ENCODE measurements at regions not wholly inside any gene's neighbourhood (a gene's known extent, or its start where the extent isn't known, plus 50 kb on each side); places are given as distances from the start of the nearest gene placed in this dataset.

- intact Hi-C loops (cut with micrococcal nuclease) = no loop called here
- no peak overlapping the region for H3K27ac Mint-ChIP-seq
- no peak overlapping the region for H3K4me3 Mint-ChIP-seq (ENCODE audit: low read depth)
- no peak for DNase-seq (ENCODE audit: low spot score)
- no peaks in the 10 kb centered on the region for H3K27me3 Mint-ChIP-seq (ENCODE audit: low read depth)
- H3K4me1 Mint-ChIP-seq (ENCODE audit: low read depth) = no peaks in the 10 kb centered on the region
- H3K36me3 Mint-ChIP-seq (ENCODE audit: low read depth) = no peaks in the 10 kb centered on the region
- H3K9me3 Mint-ChIP-seq = no peaks in the 10 kb centered on the region
Observed at GRCh38 chr5:171578049-171578828, 158.8 kb downstream of the FGF18 start.

GRCh38 chr5:171578829-171579491, 159.5 kb downstream of the FGF18 start:
- no peak overlapping the region for H3K4me3 Mint-ChIP-seq (ENCODE audit: low read depth)
- intact Hi-C loops (cut with micrococcal nuclease) = no loop called here
- no peak for DNase-seq (ENCODE audit: low spot score)

DNA sequence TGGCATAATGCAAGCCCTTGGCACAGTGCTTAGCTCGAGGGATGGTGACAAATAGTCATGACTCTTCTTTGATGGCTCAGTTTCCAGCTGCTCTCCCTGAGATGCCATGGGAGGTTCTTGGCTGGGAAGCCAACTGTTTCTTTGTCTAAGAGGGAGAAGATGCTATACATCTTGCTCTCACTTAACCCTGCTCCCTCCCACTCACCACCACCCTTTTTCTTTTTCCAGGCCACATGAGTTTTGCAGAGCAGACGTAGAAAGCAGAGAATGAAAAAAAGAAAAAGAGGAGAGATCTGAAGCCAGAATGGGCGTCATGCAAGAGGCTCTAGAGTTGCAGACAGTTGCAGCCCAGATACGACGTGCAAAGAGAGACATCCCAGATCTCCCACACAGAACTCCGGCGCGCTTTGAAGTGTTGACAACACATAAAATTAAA, 160.5 kb downstream of the FGF18 start:
- Mint-ChIP-seq H3K27me3 (ENCODE audit: low read depth) (no peaks in the 10 kb centered on the region), H3K4me3 (ENCODE audit: low read depth) (no peak overlapping the region), H3K27ac (no peak overlapping the region), H3K36me3 (ENCODE audit: low read depth) (no peaks in the 10 kb centered on the region), H3K9me3 (no peaks in the 10 kb centered on the region), H3K4me1 (ENCODE audit: low read depth) (no peaks in the 10 kb centered on the region)
- DNase-seq (ENCODE audit: low spot score) = no peak
- intact Hi-C loops (cut with micrococcal nuclease) = no loop called here

More at GRCh38 chr5:171578829-171579491, 159.5 kb downstream of the FGF18 start:
- H3K9me3 Mint-ChIP-seq = no peaks in the 10 kb centered on the region
- H3K27ac Mint-ChIP-seq = no peak overlapping the region
- H3K36me3 Mint-ChIP-seq (ENCODE audit: low read depth) = no peaks in the 10 kb centered on the region
- H3K27me3 Mint-ChIP-seq (ENCODE audit: low read depth) = no peaks in the 10 kb centered on the region
- no peaks in the 10 kb centered on the region for H3K4me1 Mint-ChIP-seq (ENCODE audit: low read depth)

DNA sequence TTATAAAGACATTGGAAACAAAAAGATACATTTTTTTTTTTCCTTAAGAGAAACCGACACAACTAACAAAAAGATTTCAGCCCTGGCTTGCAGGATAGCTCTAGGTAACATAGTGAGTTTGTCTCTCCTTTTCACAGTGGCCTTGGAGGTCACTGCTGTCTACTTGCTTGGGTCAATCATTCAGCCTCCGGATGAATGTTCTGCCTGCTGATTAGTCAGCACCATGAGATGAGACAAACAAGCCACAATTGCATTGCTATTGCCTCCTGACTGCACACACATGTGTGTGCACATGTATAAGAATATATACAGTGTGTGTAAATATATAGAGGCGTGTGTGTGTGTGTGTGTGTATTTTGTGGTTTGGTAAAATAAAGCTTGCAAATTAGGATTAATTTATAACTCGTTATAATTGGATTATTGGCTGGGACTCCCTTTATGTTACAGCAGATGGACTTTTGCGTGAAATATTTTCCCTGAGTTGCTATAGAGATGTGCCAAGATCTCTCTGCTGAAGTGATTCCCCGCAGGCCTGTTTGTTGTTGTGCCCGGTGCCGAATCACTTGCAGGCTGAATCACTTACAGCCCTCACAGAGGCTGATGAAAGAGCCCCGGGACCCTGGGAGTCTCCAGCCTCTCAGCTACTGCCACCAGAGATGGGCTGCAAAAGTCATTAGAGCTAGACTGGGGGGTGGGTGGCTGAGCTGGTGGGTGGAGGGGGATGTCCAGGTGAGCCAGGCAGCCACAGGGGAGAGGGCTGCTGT, 161.2 kb downstream of the FGF18 start:
- no peak for DNase-seq (ENCODE audit: low spot score)
- intact Hi-C loops (cut with micrococcal nuclease) = no loop called here
- H3K4me3 Mint-ChIP-seq (ENCODE audit: low read depth) = no peak overlapping the region

DNA sequence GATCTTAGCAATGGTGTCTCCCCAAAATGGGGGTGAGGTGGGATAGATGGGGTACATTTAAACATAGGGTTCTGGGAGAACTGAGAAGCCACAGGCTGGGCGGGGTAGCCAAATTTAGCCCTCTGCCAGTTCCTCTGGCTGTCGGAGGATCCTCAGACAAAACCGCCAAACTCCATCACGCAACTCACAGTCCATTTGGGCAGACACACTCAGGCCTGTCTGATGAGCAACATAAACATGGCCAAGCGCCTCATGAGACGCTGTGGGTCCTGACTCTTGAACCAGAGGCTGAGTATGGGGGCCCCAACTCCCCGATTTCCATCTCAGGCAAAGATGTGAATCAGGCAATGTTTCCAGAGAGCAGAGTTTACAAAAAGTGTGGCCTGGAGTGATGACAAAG, 162.3 kb downstream of the FGF18 start:
- Mint-ChIP-seq H3K4me3 (ENCODE audit: low read depth) (no peak overlapping the region), H3K36me3 (ENCODE audit: low read depth) (no peaks in the 10 kb centered on the region), H3K4me1 (ENCODE audit: low read depth) (no peaks in the 10 kb centered on the region), H3K9me3 (no peaks in the 10 kb centered on the region), H3K27ac (no peak overlapping the region), H3K27me3 (ENCODE audit: low read depth) (no peaks in the 10 kb centered on the region)
- intact Hi-C loops (cut with micrococcal nuclease) = no loop called here
- no peak for DNase-seq (ENCODE audit: low spot score)

More for the DNA sequence above, 161.2 kb downstream of the FGF18 start:
- Mint-ChIP-seq H3K27ac (no peak overlapping the region), H3K4me1 (ENCODE audit: low read depth) (no peaks in the 10 kb centered on the region), H3K9me3 (no peaks in the 10 kb centered on the region), H3K36me3 (ENCODE audit: low read depth) (no peaks in the 10 kb centered on the region), H3K27me3 (ENCODE audit: low read depth) (no peaks in the 10 kb centered on the region)

DNA sequence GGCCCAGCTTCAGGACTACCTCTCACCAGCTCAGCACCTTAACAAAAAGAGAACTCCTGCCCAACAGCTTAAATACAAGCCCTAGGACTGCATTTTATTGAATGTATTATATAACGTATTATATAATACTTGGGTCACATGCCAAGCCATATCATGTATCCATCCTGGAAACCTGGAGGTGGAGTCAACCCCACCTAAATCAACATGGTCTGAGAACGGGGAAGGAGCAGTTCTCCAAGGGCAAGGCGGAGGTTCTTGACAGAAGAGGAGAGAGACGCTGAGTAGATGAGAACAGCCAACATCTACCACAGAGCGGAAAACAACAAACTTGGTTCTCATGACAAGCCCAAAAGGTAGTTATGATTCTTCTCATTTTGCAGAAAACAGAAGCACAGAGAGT, 163.4 kb downstream of the FGF18 start:
- no peaks in the 10 kb centered on the region for H3K36me3 Mint-ChIP-seq (ENCODE audit: low read depth)
- DNase-seq (ENCODE audit: low spot score) = no peak
- H3K4me1 Mint-ChIP-seq (ENCODE audit: low read depth) = no peaks in the 10 kb centered on the region
- no peak overlapping the region for H3K27ac Mint-ChIP-seq
- no peaks in the 10 kb centered on the region for H3K27me3 Mint-ChIP-seq (ENCODE audit: low read depth)
- no peaks in the 10 kb centered on the region for H3K9me3 Mint-ChIP-seq
- no peak overlapping the region for H3K4me3 Mint-ChIP-seq (ENCODE audit: low read depth)
- intact Hi-C loops (cut with micrococcal nuclease) = no loop called here

DNA sequence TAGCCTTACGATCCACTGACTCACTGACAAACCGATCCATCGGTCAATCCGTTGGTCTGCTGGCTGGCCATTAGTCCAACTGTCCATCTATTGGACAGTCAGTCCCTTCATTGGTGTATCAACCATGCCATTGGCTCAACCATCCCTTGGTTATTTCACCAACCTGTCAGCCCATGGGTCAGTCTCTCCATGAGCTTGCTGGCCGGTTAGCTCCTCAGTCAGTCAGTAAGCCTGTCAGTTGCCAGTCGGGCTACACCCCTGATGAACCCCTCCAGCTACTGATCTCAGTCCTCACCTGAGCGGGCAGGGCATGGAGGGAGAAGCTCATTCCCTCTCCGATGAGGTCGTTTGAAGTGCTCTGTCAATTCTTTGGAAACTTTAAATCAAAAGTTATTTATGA, 166.5 kb downstream of the FGF18 start:
- intact Hi-C loops (cut with micrococcal nuclease) = no loop called here
- H3K4me1 Mint-ChIP-seq (ENCODE audit: low read depth) = no peaks in the 10 kb centered on the region
- H3K36me3 Mint-ChIP-seq (ENCODE audit: low read depth) = no peaks in the 10 kb centered on the region
- H3K9me3 Mint-ChIP-seq = no peaks in the 10 kb centered on the region
- H3K27ac Mint-ChIP-seq = no peak overlapping the region
- no peak overlapping the region for H3K4me3 Mint-ChIP-seq (ENCODE audit: low read depth)
- no peaks in the 10 kb centered on the region for H3K27me3 Mint-ChIP-seq (ENCODE audit: low read depth)
- DNase-seq (ENCODE audit: low spot score) = no peak

DNA sequence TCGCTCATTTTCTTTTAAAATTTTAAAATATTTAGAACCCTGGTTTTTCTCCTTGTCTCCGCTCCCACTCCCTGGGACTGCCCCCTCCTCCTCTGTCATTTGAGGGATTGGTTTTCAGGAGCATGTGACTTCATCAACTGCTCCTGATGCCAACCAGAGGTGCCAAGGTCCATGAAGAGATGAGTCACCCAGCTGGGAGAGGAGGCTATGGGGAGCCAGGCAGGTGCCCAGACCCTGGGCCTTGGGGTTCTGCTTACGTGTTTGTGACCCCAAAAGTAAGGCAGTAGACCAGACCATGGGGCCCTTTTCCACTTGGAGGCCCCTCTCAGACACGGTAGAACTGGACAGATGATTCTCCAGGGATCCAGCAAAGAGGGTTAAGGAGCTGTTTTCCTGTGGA, 167.0 kb downstream of the FGF18 start:
- Mint-ChIP-seq H3K36me3 (ENCODE audit: low read depth) (no peaks in the 10 kb centered on the region), H3K9me3 (no peaks in the 10 kb centered on the region), H3K27me3 (ENCODE audit: low read depth) (no peaks in the 10 kb centered on the region), H3K4me3 (ENCODE audit: low read depth) (no peak overlapping the region), H3K27ac (no peak overlapping the region), H3K4me1 (ENCODE audit: low read depth) (no peaks in the 10 kb centered on the region)
- no peak for DNase-seq (ENCODE audit: low spot score)
- intact Hi-C loops (cut with micrococcal nuclease) = no loop called here

- DNase-seq (ENCODE audit: low spot score) = no peak
- Mint-ChIP-seq H3K9me3 (no peaks in the 10 kb centered on the region), H3K4me1 (ENCODE audit: low read depth) (no peaks in the 10 kb centered on the region), H3K27ac (no peak overlapping the region), H3K36me3 (ENCODE audit: low read depth) (no peaks in the 10 kb centered on the region), H3K4me3 (ENCODE audit: low read depth) (no peak overlapping the region), H3K27me3 (ENCODE audit: low read depth) (no peaks in the 10 kb centered on the region)
- intact Hi-C loops (cut with micrococcal nuclease) = no loop called here
Observed at GRCh38 chr5:171588046-171588445, 168.6 kb downstream of the FGF18 start.

- intact Hi-C loops (cut with micrococcal nuclease) = no loop called here
- Mint-ChIP-seq H3K4me1 (ENCODE audit: low read depth) (no peaks in the 10 kb centered on the region), H3K9me3 (no peaks in the 10 kb centered on the region), H3K27me3 (ENCODE audit: low read depth) (no peaks in the 10 kb centered on the region), H3K4me3 (ENCODE audit: low read depth) (no peak overlapping the region), H3K27ac (no peak overlapping the region), H3K36me3 (ENCODE audit: low read depth) (no peaks in the 10 kb centered on the region)
- DNase-seq (ENCODE audit: low spot score) = no peak
Observed at GRCh38 chr5:171588790-171589189, 169.3 kb downstream of the FGF18 start.

- no peaks in the 10 kb centered on the region for H3K4me1 Mint-ChIP-seq (ENCODE audit: low read depth)
- H3K36me3 Mint-ChIP-seq (ENCODE audit: low read depth) = no peaks in the 10 kb centered on the region
- intact Hi-C loops (cut with micrococcal nuclease) = no loop called here
- H3K27me3 Mint-ChIP-seq (ENCODE audit: low read depth) = no peaks in the 10 kb centered on the region
- no peak overlapping the region for H3K4me3 Mint-ChIP-seq (ENCODE audit: low read depth)
- H3K9me3 Mint-ChIP-seq = no peaks in the 10 kb centered on the region
- no peak for DNase-seq (ENCODE audit: low spot score)
- H3K27ac Mint-ChIP-seq = no peak overlapping the region
Observed at GRCh38 chr5:171589461-171589860, 170.0 kb downstream of the FGF18 start.

GRCh38 chr5:171592076-171592475, 172.6 kb downstream of the FGF18 start:
- no peaks in the 10 kb centered on the region for H3K36me3 Mint-ChIP-seq (ENCODE audit: low read depth)
- H3K4me1 Mint-ChIP-seq (ENCODE audit: low read depth) = no peaks in the 10 kb centered on the region
- no peak overlapping the region for H3K27ac Mint-ChIP-seq
- no peaks in the 10 kb centered on the region for H3K9me3 Mint-ChIP-seq
- intact Hi-C loops (cut with micrococcal nuclease) = no loop called here
- no peak for DNase-seq (ENCODE audit: low spot score)
- H3K27me3 Mint-ChIP-seq (ENCODE audit: low read depth) = no peaks in the 10 kb centered on the region
- no peak overlapping the region for H3K4me3 Mint-ChIP-seq (ENCODE audit: low read depth)

- H3K27me3 Mint-ChIP-seq (ENCODE audit: low read depth) = no peaks in the 10 kb centered on the region
- H3K27ac Mint-ChIP-seq = no peak overlapping the region
- H3K36me3 Mint-ChIP-seq (ENCODE audit: low read depth) = no peaks in the 10 kb centered on the region
- H3K9me3 Mint-ChIP-seq = no peaks in the 10 kb centered on the region
- no peaks in the 10 kb centered on the region for H3K4me1 Mint-ChIP-seq (ENCODE audit: low read depth)
- intact Hi-C loops (cut with micrococcal nuclease) = no loop called here
- no peak for DNase-seq (ENCODE audit: low spot score)
- H3K4me3 Mint-ChIP-seq (ENCODE audit: low read depth) = no peak overlapping the region
Observed at GRCh38 chr5:171592736-171593135, 173.3 kb downstream of the FGF18 start.

Data from activated T-helper 2 cell treated with anti-CD3 and anti-CD28 coated beads, Interferon-gamma antibody, Interleukin-2, Interleukin-4, amounts not matched to agents 10 μg/mL and 5 μg/mL and 100 μg/mL, durations not matched to agents 14 hours and 24 hours and 36 hours (primary cell).